ENCODE measurements at regions not wholly inside any gene's neighbourhood (a gene's known extent, or its start where the extent isn't known, plus 50 kb on each side); places are given as distances from the start of the nearest gene placed in this dataset.

GRCh38 chr5:165829504-165829903 is 2324.1 kb downstream of the MAT2B start:
- TF ChIP-seq ZFP30 (CRISPR knock-in tag; IDR thresholded peaks at IDR 0.05) (no peak), PPARA (CRISPR knock-in tag; IDR thresholded peaks at IDR 0.05; ENCODE audit: borderline replicate concordance) (no peak), ARNTL (CRISPR knock-in tag; IDR thresholded peaks at IDR 0.05; ENCODE audit: borderline replicate concordance, low read depth) (no peak), ZC3H10 (CRISPR knock-in tag; IDR thresholded peaks at IDR 0.05) (no peak), BACH2 (CRISPR knock-in tag; IDR thresholded peaks at IDR 0.05; ENCODE audit: borderline replicate concordance) (no peak), CREB5 (CRISPR knock-in tag; IDR thresholded peaks at IDR 0.05; ENCODE audit: low read depth) (no peak), ZFP3 (CRISPR knock-in tag; IDR thresholded peaks at IDR 0.05) (no peak), TOX (CRISPR knock-in tag; IDR thresholded peaks at IDR 0.05; ENCODE audit: borderline replicate concordance) (no peak), SNAI2 (CRISPR knock-in tag; IDR thresholded peaks at IDR 0.05) (no peak), ISL1 (CRISPR knock-in tag; IDR thresholded peaks at IDR 0.05) (no peak)
- TF ChIP-seq, protein P1, sequence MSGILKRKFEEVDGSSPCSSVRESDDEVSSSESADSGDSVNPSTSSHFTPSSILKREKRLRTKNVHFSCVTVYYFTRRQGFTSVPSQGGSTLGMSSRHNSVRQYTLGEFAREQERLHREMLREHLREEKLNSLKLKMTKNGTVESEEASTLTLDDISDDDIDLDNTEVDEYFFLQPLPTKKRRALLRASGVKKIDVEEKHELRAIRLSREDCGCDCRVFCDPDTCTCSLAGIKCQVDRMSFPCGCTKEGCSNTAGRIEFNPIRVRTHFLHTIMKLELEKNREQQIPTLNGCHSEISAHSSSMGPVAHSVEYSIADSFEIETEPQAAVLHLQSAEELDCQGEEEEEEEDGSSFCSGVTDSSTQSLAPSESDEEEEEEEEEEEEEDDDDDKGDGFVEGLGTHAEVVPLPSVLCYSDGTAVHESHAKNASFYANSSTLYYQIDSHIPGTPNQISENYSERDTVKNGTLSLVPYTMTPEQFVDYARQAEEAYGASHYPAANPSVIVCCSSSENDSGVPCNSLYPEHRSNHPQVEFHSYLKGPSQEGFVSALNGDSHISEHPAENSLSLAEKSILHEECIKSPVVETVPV (CRISPR knock-in tag; IDR thresholded peaks at IDR 0.05) = no peak
- TF ChIP-seq, protein P2, sequence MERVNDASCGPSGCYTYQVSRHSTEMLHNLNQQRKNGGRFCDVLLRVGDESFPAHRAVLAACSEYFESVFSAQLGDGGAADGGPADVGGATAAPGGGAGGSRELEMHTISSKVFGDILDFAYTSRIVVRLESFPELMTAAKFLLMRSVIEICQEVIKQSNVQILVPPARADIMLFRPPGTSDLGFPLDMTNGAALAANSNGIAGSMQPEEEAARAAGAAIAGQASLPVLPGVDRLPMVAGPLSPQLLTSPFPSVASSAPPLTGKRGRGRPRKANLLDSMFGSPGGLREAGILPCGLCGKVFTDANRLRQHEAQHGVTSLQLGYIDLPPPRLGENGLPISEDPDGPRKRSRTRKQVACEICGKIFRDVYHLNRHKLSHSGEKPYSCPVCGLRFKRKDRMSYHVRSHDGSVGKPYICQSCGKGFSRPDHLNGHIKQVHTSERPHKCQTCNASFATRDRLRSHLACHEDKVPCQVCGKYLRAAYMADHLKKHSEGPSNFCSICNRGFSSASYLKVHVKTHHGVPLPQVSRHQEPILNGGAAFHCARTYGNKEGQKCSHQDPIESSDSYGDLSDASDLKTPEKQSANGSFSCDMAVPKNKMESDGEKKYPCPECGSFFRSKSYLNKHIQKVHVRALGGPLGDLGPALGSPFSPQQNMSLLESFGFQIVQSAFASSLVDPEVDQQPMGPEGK (CRISPR knock-in tag; IDR thresholded peaks at IDR 0.05; ENCODE audit: borderline replicate concordance) = no peak

Measured in SK-N-SH treated with all-trans-retinoic acid at 6 μM for 48 hours (cell line).